ENCODE measurements at regions not wholly inside any gene's neighbourhood (a gene's known extent, or its start where the extent isn't known, plus 50 kb on each side); places are given as distances from the start of the nearest gene placed in this dataset.

DNA sequence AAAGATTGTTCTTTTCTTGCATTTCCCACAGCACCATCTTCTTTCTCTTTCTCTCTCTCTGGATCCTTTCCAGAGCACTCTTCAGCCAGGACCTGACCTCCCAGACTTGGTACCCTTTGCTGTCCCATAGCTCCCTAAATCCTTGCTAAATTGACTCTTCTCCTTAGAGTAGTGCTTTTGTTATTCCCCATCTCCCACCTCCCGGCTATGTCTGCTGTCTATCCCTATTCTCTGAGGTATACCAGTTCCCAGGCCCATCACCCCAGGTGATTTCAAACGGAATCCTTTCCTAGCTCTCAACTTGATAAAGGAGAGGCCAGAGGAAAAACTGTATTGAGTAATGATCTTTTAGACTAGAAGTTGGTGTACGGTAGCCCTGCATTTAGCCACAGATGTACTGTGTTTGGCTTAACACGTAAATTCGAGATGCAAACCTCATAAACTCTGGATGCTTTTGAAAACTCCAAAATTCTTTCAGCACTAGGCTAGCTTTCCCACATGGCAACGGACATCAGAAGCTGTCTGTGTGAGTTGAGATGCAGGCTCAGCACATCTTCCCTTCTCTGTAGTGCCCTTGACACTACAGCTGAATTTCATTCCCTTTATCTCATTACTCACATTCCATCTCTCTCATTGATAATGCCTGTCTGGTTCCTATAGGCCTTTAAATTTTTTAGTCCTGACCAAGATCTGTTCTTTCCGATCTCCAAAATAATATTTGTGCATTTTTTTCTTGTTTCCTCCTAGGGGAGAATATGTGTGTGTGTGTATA, 320.8 kb upstream of the ITGA1 start:
- no peak for DNase-seq (ENCODE audit: low read depth, low spot score)
- H3K36me3 ChIP-seq (ENCODE audit: insufficient read depth, low read length), result no peaks in the 10 kb centered on the region
- no peak overlapping the region for H3K4me3 ChIP-seq
- no peak overlapping the region for H3K9ac ChIP-seq (ENCODE audit: insufficient read length)
- no peak overlapping the region for H3K27ac ChIP-seq
- H3K9me3 ChIP-seq (ENCODE audit: low read depth, low read length), result no peaks in the 10 kb centered on the region
- TF ChIP-seq FOXP2 (optimal IDR thresholded peaks at IDR 0.05; ENCODE audit: control extremely low read depth, extremely low read length, insufficient read depth) (no peak), EZH2 (IDR thresholded peaks at IDR 0.05) (no peak), POLR2AphosphoS5 (IDR thresholded peaks at IDR 0.05; ENCODE audit: borderline replicate concordance, low read depth, low read length) (no peak)

DNA sequence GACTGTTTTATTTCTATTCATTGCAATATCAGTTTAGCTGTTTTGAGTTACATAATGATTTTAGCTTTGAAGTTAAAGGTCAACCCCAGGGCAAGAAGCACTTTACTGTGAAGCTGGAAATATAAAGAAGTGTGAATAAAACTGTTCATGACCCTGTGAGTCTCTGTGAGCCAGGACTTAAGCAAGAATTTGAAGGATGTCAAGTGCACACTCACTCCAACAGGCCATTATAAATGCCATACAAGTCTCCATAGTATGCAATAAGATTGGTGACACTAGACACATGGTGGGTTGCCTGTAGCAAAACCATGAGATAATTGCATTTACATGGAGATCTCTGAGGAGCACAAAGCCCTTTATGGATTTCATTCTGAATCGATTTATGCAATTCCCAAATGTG, 318.7 kb upstream of the ITGA1 start:
- Histone ChIP-seq H3K36me3 (ENCODE audit: insufficient read depth, low read length) (no peaks in the 10 kb centered on the region), H3K4me3 (no peak overlapping the region), H3K9ac (ENCODE audit: insufficient read length) (no peak overlapping the region), H3K27ac (no peak overlapping the region), H3K9me3 (ENCODE audit: low read depth, low read length) (no peaks in the 10 kb centered on the region)
- no peak for DNase-seq (ENCODE audit: low read depth, low spot score)
- TF ChIP-seq POLR2AphosphoS5 (IDR thresholded peaks at IDR 0.05; ENCODE audit: borderline replicate concordance, low read depth, low read length) (no peak), EZH2 (IDR thresholded peaks at IDR 0.05) (no peak), FOXP2 (optimal IDR thresholded peaks at IDR 0.05; ENCODE audit: control extremely low read depth, extremely low read length, insufficient read depth) (no peak)

DNA sequence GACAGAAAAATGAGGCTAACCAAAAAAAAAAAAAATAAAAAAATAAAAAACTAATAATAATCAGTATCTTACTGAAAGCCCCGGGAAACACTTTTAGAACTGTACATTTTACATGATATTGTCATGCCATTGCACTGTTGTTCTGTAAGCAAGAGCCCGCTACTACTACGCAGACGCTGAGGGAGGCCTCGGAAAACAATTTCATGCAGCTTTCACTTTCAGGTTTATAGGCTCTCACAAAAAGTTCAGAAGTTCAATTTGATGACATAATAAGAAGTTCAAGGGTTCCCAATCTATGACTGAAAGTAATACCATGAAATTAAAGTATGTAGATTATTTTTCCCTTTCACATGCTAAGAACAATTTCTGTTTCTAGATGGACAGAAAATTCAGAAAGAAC, 318.3 kb upstream of the ITGA1 start:
- Histone ChIP-seq H3K27ac (no peak overlapping the region), H3K9me3 (ENCODE audit: low read depth, low read length) (no peaks in the 10 kb centered on the region), H3K4me3 (no peak overlapping the region), H3K9ac (ENCODE audit: insufficient read length) (no peak overlapping the region), H3K36me3 (ENCODE audit: insufficient read depth, low read length) (no peaks in the 10 kb centered on the region)
- DNase-seq (ENCODE audit: low read depth, low spot score), result no peak
- TF ChIP-seq POLR2AphosphoS5 (IDR thresholded peaks at IDR 0.05; ENCODE audit: borderline replicate concordance, low read depth, low read length) (no peak), EZH2 (IDR thresholded peaks at IDR 0.05) (no peak), FOXP2 (optimal IDR thresholded peaks at IDR 0.05; ENCODE audit: control extremely low read depth, extremely low read length, insufficient read depth) (no peak)

DNA sequence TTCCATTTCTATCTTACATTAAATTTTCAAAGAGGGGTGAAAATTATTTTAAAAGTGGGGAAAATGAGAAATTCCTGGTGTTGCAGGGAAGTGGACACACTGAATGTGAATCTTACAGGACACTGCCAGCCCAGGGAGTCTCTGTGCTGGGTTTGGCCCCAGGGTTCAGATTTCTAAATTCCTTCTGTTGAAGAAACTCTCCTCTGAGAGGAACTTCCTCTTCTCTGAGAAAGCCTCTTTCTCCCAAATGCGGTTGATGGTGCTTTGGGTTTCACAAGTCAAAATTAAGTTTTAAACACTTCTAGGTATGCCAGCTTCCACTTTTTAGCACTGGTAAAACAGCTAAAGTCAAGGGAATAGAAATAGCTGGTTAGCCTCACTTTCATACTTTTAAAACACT, 317.9 kb upstream of the ITGA1 start:
- Histone ChIP-seq H3K9ac (ENCODE audit: insufficient read length) (no peak overlapping the region), H3K4me3 (no peak overlapping the region), H3K9me3 (ENCODE audit: low read depth, low read length) (no peaks in the 10 kb centered on the region), H3K36me3 (ENCODE audit: insufficient read depth, low read length) (no peaks in the 10 kb centered on the region), H3K27ac (no peak overlapping the region)
- TF ChIP-seq POLR2AphosphoS5 (IDR thresholded peaks at IDR 0.05; ENCODE audit: borderline replicate concordance, low read depth, low read length), result no peak
- no peak for TF ChIP-seq FOXP2 (optimal IDR thresholded peaks at IDR 0.05; ENCODE audit: control extremely low read depth, extremely low read length, insufficient read depth)
- TF ChIP-seq EZH2 (IDR thresholded peaks at IDR 0.05), result no peak
- no peak for DNase-seq (ENCODE audit: low read depth, low spot score)

DNA sequence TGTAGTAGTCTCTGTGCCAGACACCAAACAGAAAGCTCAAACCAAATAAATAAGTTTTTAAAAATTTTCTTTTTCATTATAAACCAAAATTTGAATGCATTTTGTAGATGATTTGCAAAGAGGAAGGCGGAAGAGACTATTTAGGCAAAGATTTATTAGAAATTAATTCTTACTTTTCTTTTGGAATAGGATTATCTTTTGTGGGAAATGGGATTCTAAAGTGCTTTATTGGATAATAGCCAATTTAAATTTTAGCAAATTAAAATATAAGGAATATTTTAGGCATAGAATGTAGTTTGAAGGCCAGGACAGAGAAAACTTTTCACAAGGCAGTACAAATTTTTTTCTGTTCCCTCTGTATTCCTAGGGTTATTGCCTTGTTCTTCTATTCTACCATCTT, 311.4 kb upstream of the ITGA1 start:
- no peak overlapping the region for H3K4me3 ChIP-seq
- H3K9ac ChIP-seq (ENCODE audit: insufficient read length), result no peak overlapping the region

DNA sequence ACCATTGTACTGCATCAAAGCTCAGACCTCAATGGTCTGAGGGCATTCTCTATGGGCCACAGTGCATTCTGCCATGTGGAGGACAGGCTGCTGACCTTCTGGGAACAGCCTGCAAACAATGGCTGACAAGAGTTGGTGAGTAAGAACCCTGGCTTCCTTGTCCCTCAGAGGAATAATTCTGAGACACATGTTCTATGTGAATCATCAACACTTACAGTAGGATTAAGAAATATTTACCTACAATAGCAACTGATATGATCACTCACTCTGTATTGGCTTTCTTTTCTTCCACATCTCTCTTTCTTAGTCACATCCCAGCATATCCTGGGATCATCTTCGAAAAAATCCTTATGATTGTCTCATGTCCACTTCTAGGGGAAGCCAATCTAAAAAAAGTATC, 306.5 kb upstream of the ITGA1 start:
- Histone ChIP-seq H3K36me3 (ENCODE audit: insufficient read depth, low read length) (no peaks in the 10 kb centered on the region), H3K9me3 (ENCODE audit: low read depth, low read length) (no peaks in the 10 kb centered on the region), H3K9ac (ENCODE audit: insufficient read length) (no peak overlapping the region), H3K4me3 (no peak overlapping the region), H3K27ac (no peak overlapping the region)
- TF ChIP-seq EZH2 (IDR thresholded peaks at IDR 0.05), result no peak
- no peak for TF ChIP-seq POLR2AphosphoS5 (IDR thresholded peaks at IDR 0.05; ENCODE audit: borderline replicate concordance, low read depth, low read length)
- no peak for TF ChIP-seq FOXP2 (optimal IDR thresholded peaks at IDR 0.05; ENCODE audit: control extremely low read depth, extremely low read length, insufficient read depth)
- no peak for DNase-seq (ENCODE audit: low read depth, low spot score)

More for the DNA sequence above, 311.4 kb upstream of the ITGA1 start:
- H3K36me3 ChIP-seq (ENCODE audit: insufficient read depth, low read length), result no peaks in the 10 kb centered on the region
- no peak for DNase-seq (ENCODE audit: low read depth, low spot score)
- H3K27ac ChIP-seq, result no peak overlapping the region
- H3K9me3 ChIP-seq (ENCODE audit: low read depth, low read length), result no peaks in the 10 kb centered on the region
- TF ChIP-seq POLR2AphosphoS5 (IDR thresholded peaks at IDR 0.05; ENCODE audit: borderline replicate concordance, low read depth, low read length) (no peak), FOXP2 (optimal IDR thresholded peaks at IDR 0.05; ENCODE audit: control extremely low read depth, extremely low read length, insufficient read depth) (no peak), EZH2 (IDR thresholded peaks at IDR 0.05) (no peak)

DNA sequence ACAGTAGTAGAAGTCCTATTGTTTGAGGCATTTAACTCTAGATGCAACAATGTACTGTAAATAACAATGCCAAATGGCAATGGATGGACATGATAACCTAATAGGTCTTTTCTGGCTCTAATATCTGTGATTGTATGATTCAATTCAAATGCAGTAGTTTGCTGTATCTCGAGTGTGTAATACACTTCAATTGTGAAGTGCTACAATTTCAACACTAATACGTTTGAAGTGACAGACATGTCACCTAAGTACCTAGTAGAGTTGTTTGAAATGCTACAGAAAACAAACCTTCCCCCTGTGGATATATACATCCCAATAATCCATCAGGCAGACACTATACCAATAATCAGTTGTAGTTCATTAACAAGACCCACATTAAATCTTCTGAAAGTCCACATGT, 305.9 kb upstream of the ITGA1 start:
- DNase-seq (ENCODE audit: low read depth, low spot score), result no peak
- Histone ChIP-seq H3K9ac (ENCODE audit: insufficient read length) (no peak overlapping the region), H3K27ac (no peak overlapping the region), H3K4me3 (no peak overlapping the region), H3K9me3 (ENCODE audit: low read depth, low read length) (no peaks in the 10 kb centered on the region), H3K36me3 (ENCODE audit: insufficient read depth, low read length) (no peaks in the 10 kb centered on the region)
- TF ChIP-seq FOXP2 (optimal IDR thresholded peaks at IDR 0.05; ENCODE audit: control extremely low read depth, extremely low read length, insufficient read depth), result no peak
- no peak for TF ChIP-seq POLR2AphosphoS5 (IDR thresholded peaks at IDR 0.05; ENCODE audit: borderline replicate concordance, low read depth, low read length)
- no peak for TF ChIP-seq EZH2 (IDR thresholded peaks at IDR 0.05)

DNA sequence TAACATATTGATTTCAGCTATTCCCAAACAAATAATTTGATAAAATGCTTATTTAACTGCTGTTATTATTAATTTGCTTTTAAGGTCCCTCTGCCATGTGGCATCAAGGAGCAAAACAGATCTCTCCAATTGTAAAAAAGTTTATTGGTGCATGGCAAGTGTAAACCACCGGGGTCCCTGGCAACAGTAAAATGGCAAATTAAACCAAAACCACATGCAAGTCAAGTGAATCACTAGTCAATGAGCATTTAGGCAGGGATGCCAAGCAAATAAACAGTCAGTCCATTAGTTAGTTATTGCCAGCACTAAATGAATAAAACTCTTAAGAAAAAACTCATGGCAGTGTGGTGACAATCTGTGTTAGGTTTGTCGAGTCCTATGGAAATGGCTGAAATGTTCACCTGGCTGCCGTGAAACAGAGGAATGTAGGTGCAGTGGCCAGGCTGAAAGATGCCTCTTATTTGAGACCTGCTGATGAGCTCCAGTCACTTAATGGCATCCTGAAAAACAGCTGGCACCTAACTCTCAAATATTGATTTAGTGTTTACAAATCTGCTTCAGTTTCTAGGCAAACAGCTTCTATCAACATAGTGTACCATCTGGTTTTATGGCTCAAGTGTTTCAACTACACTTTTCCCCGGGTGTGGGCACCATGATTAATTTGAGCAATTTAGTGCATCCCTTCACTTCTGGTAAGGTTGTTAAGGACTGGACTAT, 296.5 kb upstream of the ITGA1 start:
- Histone ChIP-seq H3K27ac (no peak overlapping the region), H3K9ac (ENCODE audit: insufficient read length) (no peak overlapping the region), H3K9me3 (ENCODE audit: low read depth, low read length) (no peaks in the 10 kb centered on the region), H3K4me3 (no peak overlapping the region), H3K36me3 (ENCODE audit: insufficient read depth, low read length) (no peaks in the 10 kb centered on the region)
- no peak for DNase-seq (ENCODE audit: low read depth, low spot score)
- TF ChIP-seq EZH2 (IDR thresholded peaks at IDR 0.05), result no peak
- no peak for TF ChIP-seq FOXP2 (optimal IDR thresholded peaks at IDR 0.05; ENCODE audit: control extremely low read depth, extremely low read length, insufficient read depth)
- no peak for TF ChIP-seq POLR2AphosphoS5 (IDR thresholded peaks at IDR 0.05; ENCODE audit: borderline replicate concordance, low read depth, low read length)

All from SK-N-MC (cell line).